Hepatic stellate cell (primary cell): ENCODE measurements at regions not wholly inside any gene's neighbourhood (a gene's known extent, or its start where the extent isn't known, plus 50 kb on each side); places are given as distances from the start of the nearest gene placed in this dataset.
"Not testable (repeated sequence)": the region's sequence is repeated elsewhere in the genome, so short reads cannot be mapped to it uniquely, and the experiment has no call there.

ENCODE experiments used
- DNase-seq: peaks from one replicate; pipeline ENCODE4 v3.0.0; 2011; ENCODE audit warnings: low spot score

DNA sequence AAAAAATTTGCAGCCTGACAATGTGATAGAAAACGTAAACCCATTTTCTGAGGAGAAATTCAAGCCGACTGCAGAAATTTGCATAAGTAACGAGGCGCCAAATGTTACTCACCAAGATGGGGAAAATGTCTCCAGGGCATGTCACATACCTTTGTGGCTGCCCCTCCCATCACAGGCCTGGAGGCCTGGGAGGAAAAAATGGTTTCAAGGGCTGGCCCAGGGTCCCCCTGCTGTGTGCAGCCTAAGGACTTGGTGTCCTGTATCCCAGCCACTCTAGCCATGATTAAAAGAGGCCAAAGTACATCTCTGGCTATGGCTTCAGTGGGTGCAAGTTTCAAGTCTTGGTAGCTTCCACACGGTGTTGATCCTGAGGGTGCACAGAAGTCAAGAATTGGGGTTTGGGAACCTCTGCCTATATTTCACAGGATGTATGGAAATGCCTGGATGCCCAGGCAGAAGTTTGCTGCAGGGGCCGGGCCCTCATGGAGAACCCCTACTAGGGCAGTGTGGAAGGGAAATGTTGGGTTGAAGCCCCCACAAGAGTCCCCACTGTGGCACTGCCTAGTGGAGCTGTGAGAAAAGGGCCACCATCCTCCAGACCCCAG is 1842.3 kb downstream of the PCDH9 start:
- DNase-seq, result no peak

DNA sequence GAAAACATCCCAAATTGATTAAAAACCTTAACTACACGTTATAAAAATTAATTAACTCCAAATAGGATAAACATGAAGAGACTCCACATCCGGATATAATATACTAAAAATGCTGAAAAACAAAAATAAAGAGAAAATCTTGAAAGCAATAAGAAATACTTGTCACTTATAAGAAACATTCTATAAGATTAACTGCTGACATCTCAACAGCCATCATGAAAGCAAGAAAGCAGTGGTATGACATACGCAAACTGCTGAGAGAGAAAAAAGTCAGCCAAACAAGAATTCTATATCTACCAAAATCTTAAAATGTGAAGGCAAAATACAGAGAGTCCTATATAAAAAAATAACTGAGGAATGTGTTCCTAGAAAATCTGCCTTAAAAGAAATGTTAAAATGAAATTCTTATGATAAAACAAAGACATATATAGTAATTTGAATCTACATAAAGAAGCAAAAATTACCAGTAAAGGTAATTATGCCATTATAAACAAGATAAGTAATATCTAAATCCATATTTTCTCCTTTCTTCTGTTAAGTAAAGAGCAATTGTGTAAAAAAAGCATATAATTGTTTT is 1851.1 kb downstream of the PCDH9 start:
- DNase-seq, result no peak

DNA sequence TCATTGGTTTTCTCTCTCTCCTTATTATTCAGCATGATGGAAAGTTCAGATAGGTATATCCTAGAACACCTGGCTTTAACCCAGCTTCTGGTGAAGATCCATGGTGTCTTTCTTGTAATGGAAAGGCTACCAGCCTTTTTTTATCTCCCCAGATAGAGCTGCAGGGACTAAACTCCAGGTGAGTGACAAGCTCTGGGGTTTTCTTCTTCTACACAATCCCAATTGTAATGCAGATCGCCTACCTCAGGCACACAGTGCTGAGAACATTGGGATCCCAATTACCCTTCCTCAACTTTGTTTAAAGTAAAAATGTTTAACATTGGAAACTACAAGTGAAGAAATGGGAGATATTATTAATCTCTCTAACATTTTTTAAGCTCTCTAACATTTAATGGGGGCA is 1851.7 kb downstream of the PCDH9 start:
- DNase-seq, result no peak

DNA sequence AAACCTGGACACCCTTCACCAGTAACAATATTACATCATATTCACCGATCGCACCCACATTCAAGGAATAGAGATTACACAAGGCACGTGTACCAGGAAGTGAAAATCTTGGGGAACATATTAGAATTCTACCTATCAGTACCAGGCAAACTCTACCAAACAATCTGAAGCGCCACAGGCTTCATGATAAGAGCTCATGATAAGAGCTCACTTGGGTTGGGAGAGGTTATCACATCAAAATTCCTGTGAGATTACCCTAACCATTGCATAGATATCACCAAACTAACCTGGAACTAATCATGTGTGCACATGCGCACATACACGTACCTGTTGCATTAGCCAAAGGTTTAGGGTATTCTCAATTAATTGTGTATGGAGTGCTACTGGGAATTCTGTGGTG is 1861.3 kb downstream of the PCDH9 start:
- DNase-seq, result no peak

DNA sequence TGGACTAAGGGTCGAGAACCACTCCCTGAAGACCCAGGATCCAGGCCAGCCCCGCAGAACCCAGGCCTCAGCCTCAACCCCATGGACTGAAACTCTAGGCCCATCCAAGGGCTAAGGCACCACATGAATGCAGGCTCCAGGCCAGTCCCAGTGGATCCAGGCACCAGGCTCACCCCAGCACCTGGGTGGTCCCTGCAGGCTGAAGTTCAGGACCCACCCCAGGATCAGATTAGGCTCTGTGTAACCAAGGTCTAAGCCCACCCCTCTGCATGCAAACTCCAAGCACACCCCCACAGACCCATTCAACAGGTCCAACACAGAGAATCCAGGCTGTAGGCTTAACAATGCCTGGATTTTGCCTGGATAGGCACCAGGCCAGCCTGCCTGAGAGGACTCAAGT is 1876.2 kb downstream of the PCDH9 start:
- no peak for DNase-seq

DNA sequence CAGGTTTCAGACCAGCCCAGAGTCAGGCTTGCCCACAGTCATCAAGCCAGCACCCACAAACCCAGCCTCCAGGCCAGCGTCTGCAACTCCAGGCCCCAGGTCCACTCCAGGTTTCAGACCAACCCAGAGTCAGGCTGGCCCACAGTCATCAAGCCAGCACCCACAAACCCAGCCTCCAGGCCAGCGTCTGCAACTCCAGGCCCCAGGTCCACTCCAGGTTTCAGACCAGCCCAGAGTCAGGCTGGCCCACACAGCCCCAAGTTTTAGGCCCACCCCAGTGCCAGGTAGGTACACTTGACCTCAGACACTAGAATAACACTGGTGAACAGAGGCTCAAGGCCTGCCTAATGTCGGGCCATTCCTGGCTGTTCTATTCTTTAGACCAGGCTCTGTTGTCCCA is 1877.0 kb downstream of the PCDH9 start:
- DNase-seq, result not testable (repeated sequence)

DNA sequence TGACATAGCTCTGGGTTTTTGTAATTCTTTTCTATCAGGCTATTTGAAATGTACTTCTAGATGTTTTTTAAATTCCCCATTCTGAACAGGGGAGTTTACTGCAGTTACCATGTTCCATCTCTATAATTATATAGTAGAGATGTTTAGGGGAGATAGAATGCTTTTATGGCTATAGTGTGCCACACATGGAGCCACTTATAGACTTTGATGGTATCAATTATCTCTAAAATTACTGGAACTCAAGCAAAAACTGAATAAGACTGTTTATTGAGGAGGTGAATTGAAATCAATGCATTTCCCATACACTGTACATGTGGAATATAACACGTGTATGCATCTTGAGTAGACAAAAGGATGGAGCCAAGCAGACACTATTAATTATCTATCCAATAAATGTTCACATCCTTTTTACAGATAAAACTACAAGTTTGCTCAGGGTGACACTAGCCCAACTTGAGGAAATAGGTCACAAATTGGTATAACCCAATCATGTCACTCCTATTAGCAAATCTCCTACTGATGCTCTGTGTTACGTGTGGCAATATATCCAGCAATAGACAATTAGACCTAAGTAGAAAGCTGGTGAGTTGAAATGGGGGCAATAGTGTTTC is 1882.6 kb downstream of the PCDH9 start:
- no peak for DNase-seq

DNA sequence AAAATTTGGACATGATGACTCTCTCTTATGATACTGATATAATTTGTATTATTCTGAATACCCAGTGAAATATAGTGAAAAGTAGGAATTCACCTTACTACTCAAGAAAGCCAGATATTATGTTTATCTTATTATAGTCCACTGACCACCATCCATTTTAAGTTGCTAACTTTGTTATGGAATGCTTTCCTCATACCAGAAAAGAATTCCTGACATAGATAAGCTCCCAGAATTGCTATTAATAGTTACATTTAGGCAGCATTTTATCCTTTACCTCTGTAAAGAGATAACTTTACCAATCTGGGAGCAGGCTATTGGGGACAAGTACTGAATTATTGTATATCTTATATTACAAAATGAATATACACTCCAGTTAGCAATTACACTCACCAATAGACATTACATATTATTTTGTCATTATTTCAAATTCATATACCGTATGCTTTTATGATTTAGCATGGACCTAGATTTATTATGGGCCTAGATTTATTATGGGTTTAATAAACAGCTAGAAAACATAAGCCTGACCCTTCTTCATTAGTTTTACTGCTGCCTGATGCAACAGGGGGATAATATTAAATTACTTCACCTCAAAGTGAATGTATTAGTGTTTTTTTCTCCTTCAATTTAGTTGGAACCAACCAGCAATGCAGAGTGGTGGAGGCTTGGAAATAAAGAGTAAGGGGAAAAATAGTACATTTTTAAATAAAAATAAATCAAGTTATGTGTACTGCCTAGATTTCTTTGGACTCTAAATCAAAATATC is 1886.1 kb downstream of the PCDH9 start:
- DNase-seq, result no peak

DNA sequence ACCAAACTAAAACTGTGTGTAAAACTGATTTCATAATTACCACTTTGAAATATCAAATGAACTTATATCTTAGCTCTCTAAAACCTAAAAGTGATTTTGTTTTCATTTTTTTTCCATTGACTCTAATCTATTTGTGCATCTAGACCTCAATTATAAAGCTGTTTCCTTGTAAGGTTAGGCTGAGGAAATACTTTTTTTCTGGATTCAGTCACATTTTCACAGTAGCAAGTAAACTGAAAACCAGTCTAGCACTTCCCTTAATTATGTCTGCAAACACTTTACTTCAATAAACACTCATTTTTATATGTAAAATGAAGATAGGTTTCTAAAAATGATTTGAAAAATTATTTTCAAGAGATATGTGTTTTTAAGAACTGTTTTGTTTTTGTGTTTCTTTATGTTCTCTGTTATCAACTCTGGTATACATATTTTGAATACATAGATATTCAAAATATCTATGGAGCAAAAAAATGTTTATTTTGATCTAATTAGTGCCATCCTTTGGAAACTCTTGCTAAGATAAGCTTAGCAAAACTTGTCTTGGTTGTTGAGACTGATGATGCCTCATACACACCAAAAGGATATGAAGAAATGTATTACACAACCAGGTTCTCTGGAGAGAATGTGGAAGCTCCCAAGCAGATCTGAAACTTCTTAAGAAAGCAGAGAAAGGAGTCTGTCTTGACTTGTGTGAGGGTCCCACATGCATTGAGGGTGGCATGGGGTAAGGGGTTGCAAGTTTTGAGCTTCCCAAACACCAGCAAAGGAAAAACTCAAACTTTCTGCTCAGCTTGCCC is 1887.4 kb downstream of the PCDH9 start:
- no peak for DNase-seq

DNA sequence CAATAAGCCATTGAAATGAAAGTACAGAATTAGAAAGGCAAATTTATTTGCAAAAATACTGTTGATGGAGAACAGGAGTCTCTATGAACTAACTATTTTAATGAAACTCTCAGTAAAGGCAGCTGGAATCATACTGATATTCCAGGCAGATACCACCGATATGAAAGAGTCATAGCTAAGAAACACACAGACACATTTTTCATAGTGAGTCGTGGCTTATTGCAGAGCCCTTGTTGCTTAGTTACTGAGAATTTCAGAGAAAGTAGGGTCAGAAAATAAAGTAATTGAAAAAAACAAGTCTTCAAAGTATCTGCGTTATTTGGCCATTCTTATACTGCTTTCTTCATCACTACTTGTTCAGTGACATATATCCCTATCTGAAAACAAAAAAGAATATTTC is 1890.9 kb downstream of the PCDH9 start:
- DNase-seq, result no peak

DNA sequence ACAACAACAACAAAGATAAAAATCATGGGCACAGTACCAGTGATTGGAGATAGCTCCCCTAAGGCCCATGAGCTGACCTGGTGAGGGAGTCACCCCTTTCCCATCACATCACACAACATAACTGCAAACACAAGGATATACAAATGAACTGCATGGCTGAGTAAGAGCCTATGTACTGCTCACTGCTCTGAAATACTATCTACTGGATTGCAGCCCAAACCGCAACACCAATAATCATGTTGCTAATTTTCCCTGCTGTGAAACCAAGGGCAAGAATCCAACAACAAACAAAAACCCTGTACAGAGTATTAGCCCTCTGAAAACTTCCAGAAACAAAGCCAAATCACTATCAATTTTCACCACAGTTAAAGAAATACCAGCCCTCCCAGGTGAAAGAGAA is 1893.2 kb downstream of the PCDH9 start:
- no peak for DNase-seq

DNA sequence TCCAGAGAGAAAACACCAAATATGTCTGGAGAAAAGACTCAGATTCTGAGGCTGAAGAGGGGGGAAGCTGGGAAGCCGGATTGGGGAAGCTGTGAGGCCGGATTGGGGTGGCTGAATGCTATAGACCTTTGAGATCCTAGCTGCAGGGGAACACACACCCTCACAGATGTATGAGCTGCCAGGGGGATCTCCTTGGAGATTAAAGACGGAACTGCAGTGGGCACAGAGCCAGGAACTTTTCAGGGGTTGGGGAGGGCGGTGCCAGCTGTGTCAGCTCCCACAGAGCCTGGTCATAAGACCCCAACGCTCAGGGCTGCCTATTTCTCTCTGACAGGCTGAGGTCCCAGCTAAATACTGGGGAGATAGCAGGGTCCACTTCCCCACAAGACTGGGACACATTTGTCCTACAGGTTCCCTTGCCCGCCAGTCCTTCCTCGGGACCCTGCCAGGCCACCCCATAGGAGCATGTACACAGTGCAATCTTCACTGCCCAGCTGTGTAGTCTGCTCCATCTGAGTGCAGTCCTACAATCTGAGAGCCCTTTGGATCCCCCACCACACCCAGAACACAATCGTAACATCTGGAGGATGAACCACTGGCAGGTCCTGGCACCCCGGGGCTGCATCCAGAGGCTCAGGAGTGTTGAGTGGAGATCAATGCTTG is 1893.9 kb downstream of the PCDH9 start:
- DNase-seq, result no peak

DNA sequence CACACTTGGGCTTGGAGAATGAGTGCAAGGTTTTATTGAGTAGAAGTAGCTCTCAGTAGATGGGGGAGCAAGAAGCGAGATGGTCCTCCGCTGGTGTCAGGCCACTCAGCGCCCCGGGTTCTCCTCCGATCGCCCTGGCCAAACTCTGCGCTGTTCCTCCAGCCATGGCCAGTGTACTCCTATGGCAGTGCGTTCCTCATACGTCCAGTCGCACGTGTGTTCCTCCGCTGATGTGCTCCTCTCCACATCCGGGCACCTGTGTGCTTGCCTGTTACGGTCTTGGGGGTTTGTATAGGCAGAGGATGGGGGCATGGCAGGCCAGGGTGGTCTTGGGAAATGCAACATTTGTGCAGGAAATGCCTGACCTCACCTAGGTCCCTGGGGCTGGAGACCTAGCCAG is 1899.4 kb downstream of the PCDH9 start:
- no peak for DNase-seq

DNA sequence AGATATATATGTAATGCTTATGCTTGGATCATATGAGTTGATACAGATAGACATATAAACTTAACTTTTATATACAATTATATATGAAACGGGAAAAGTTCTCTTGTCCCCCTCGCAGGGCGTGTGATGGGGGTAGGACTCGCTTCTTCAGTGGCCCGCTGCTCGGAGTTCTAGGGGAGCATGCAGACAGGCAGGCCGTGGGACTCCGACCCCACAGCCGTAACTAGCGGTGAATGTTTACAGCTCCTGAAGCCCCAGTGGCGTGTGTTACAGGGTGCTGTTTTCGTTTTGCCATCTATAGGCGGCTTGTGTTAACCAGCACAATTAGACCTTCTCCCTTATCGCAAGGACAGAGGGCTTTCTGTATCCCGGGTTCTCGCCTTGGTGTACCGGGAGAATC is 1899.8 kb downstream of the PCDH9 start:
- no peak for DNase-seq

DNA sequence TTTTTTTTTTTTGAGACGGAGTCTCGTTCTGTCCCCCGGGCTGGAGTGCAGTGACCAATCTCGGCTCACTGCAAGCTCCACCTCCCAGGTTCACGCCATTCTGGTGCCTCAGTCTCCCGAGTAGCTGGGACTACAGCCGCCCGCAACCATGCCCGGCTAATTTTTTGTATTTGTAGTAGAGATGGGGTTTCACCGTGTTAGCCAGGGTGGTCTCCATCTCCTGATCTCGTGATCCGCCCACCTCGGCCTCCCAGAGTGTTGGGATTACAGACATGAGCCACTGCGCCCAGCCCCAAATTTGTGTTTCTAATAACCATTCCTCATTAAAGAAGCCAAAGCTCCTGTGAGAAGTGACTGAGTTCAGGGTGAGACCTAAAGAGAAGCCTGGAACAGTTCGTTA is 1906.9 kb downstream of the PCDH9 start:
- DNase-seq, result not testable (repeated sequence)

DNA sequence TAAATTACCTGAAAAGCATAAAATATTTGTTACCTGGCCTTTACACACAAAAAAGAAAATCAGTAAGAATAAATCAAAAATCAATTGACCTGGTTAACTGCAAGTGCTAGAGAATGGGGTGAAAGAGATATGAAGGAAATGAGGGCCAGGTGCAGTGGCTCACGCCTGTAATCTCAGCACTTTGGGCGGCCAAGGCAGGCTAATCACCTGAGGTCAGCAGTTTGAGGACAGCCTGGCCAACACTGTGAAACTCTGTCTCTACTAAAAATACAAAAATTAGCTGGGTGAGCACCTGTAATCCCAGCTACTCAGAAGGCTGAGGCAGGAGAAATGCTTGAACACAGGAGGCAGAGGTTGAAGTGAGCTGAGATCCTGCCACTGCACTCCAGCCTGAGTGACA is 1908.7 kb downstream of the PCDH9 start:
- DNase-seq, result not testable (repeated sequence)

DNA sequence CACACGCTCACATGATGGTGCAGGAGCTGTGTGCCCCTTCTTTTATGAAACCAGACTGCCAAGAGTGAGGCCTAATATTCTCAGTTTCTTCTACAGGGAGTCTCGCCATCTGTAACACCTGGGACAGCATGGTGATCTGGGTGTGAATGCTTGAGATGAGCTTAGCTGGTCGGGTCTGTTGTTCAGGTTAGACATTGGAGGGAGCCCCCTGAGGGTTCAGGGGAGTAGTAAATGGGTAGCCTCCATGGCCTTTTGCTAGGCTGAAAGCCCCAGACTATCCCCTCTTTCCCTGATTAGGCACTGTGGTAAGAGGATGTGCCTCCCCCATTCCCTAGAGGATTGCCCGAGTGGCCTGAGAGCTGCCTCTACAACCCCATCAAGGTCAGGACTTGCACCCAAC is 1916.1 kb downstream of the PCDH9 start:
- DNase-seq, result no peak

DNA sequence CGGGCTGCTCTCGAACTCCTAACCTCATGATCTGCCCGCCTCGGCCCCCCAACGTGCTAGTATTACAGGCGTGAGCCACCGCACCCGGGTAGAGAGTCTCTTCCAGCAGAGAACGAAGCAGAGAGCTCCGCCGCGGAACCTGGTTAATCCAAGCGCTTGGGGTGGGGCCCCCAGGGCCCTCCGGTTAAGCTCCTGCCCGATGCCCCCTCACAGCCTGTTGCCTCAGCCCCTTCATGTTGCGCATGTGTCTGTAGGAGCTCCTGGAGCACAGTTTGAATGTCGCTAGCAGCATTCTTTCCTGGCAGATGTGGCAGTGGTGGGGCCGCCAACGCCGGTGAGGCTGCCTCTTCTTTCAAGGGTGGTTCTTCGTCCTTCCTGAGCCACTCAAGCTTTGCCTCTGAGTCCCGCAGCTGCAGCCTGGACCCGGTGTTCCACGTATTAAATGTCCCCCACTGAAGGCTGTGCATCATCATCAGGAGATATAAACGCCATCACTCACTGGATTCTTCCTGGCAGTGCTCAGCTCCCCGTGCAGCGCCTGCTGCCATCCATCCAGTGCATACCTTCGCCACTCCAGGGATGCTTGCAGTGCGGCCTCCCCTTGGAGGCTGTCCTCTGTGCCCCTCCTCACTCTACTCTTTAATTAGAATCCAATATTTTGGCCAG is 1919.3 kb downstream of the PCDH9 start:
- no peak for DNase-seq

DNA sequence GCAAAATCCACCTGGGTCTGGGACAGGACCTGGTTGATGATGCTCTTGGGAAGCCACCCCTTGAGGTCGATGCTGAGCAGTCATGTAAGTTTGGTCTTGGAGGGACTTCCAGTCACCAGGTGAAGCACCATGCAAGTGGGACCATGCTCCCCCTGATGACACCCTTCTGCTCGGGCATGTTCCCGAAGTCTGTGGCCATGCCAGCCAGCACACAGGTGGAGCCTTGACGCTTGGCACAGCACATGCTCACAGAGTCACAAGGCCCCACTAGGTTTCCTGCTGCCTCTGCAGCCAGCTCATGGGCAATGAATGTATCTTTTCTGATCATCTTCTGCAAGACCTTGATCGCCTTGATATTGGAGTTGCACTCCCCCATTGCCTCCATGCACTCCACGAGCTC is 1920.2 kb downstream of the PCDH9 start:
- DNase-seq, result no peak

DNA sequence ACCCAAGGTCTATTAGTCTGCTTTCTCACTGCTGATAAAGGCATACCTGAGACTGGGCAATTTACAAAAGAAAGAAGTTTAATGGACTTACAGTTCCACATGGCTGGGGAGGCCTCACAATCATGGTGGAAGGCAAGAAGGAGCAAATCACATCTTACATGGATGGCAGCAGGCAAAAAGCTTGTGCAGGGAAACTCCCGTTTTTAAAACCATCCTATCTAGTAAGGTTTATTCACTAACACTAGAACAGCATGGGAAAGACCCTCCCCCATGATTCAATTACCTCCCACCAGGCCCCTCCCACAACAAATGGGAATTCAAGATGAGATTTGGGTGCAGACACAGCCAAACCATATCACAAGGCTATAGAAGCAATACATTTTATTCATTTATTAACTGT is 1921.4 kb downstream of the PCDH9 start:
- not testable (repeated sequence) for DNase-seq

DNA sequence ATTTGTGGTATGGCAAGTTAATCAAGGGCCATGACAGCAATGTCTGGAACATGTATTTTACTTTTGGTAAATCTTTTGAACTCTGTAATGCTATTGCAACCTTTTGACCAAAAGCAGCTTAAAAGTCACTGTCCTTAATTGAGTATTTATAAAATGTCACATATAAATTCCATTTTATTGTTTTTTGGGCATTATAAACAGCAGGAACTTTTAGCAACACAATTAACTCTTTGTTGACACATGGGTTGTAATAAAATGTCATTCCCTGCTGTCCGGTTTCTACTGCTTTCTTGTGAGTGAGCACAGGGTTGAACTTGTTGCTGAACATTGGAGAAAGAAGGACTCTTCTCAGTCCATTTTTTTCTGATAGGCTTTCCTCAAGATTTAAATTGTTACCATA is 1923.1 kb downstream of the PCDH9 start:
- DNase-seq, result no peak
